ENCODE measurements at regions not wholly inside any gene's neighbourhood (a gene's known extent, or its start where the extent isn't known, plus 50 kb on each side); places are given as distances from the start of the nearest gene placed in this dataset.
A peak's percentile ranks its signal among the peaks of the same experiment; 100 is the strongest.

GRCh38 chr11:107136892-107137291 lies 118.6 kb upstream of the GUCY1A2 start:
- no peak for DNase-seq

- DNase-seq: no peak
Measured at GRCh38 chr11:107131756-107132155, 113.5 kb upstream of the GUCY1A2 start.

GRCh38 chr11:107123022-107123421 lies 104.7 kb upstream of the GUCY1A2 start:
- DNase-seq: no peak

- no peak for DNase-seq
Measured at GRCh38 chr11:107118025-107118720, 99.9 kb upstream of the GUCY1A2 start.

GRCh38 chr11:107116358-107116757 lies 98.1 kb upstream of the GUCY1A2 start:
- DNase-seq: no peak

GRCh38 chr11:107102692-107103477 lies 84.6 kb upstream of the GUCY1A2 start:
- peak in 1 of 2 donors; percentile 15 for DNase-seq

- no peak for DNase-seq
Measured at GRCh38 chr11:107092667-107093066, 74.4 kb upstream of the GUCY1A2 start.

GRCh38 chr11:107078375-107078774 lies 60.1 kb upstream of the GUCY1A2 start:
- no peak for DNase-seq

GRCh38 chr11:107076832-107077231 lies 58.6 kb upstream of the GUCY1A2 start:
- no peak for DNase-seq

GRCh38 chr11:107071129-107071528 lies 52.9 kb upstream of the GUCY1A2 start:
- DNase-seq: no peak

Measured in hippocampal formation (tissue), 2 donors.